K562 (cell line): ENCODE measurements at regions not wholly inside any gene's neighbourhood (a gene's known extent, or its start where the extent isn't known, plus 50 kb on each side); places are given as distances from the start of the nearest gene placed in this dataset.
A peak's percentile ranks its signal among the peaks of the same experiment; 100 is the strongest.

ENCODE experiments used
- ARID1B ChIP-seq: fragments of 450-650 bp; IDR thresholded peaks from 2 replicates; pipeline ENCODE4 v1.6.1; 2016; ENCODE audit warnings: antibody characterized with exemption, mild to moderate bottlenecking, inconsistent platforms
- ARNT ChIP-seq, 2 experiments: fragments of 450-650 bp; IDR thresholded peaks; 2 replicates each; pipeline ENCODE4 v1.6.1; 2016; ENCODE audit warnings: mild to moderate bottlenecking in 1 of 2
- CBFA2T3 ChIP-seq: fragments of 450-650 bp; IDR thresholded peaks from 2 replicates; pipeline ENCODE4 v1.6.1; 2017
- CC2D1A ChIP-seq: fragments of 450-650 bp; IDR thresholded peaks from 2 replicates; pipeline ENCODE4 v1.6.1; 2017; ENCODE audit warnings: mild to moderate bottlenecking
- CREM ChIP-seq: IDR thresholded peaks from 2 replicates; pipeline ENCODE4 v1.6.1; 2014; ENCODE audit warnings: antibody characterized with exemption, low read depth
- HIVEP1 ChIP-seq: fragments of 250-450 bp; sonication (Bioruptor Pico); IDR thresholded peaks from 2 replicates; pipeline ENCODE4 v1.4.0; 2020; ENCODE audit warnings: mild to moderate bottlenecking
- KLF16 ChIP-seq: IDR thresholded peaks from 2 replicates; pipeline ENCODE4 v1.6.1; 2016; ENCODE audit warnings: antibody characterized with exemption
- MAFG ChIP-seq: fragments of 450-650 bp; conservative IDR thresholded peaks from 2 replicates; pipeline ENCODE4 v1.6.1; 2016; ENCODE audit warnings: missing genetic modification characterization, missing compliant biosample characterization
- MAFK ChIP-seq: IDR thresholded peaks from 2 replicates; pipeline ENCODE4 v1.6.1; 2011; ENCODE audit warnings: low read length, improper control_type of control experiment
- NCOA1 ChIP-seq: fragments of 450-650 bp; IDR thresholded peaks from 2 replicates; pipeline ENCODE4 v1.6.1; 2016; ENCODE audit warnings: low read depth
- REST ChIP-seq, 2 experiments: fragments of 450-650 bp; formaldehyde crosslinking in 1 of 2; IDR thresholded peaks; 2 replicates each; pipeline versions ENCODE4 v1.4.0 to v1.6.1; 2014 to 2020; ENCODE audit warnings: mild to moderate bottlenecking in 2 of 2, borderline replicate concordance in 1 of 2, low read depth in 1 of 2
- ZBTB1 ChIP-seq: sonication (generic); formaldehyde crosslinking; IDR thresholded peaks from 2 replicates; pipeline ENCODE4 v1.8.1; 2023; ENCODE audit warnings: missing genetic modification reagents, low read depth, mild to moderate bottlenecking, borderline replicate concordance
- ZNF165 ChIP-seq: fragments of 250-450 bp; sonication (Bioruptor Pico); IDR thresholded peaks from 2 replicates; pipeline ENCODE4 v1.4.0; 2020; ENCODE audit warnings: borderline replicate concordance
- TF ChIP-seq, protein P1 (sequence below), 3 experiments: fragments of 200-800 bp in 1 of 3; fragments of 250-450 bp in 1 of 3; fragments of 450-650 bp in 1 of 3; sonication (Bioruptor Pico) in 1 of 3; sonication (Bioruptor generic) in 1 of 3; formaldehyde crosslinking in 1 of 3; IDR thresholded peaks; 2 replicates each; pipeline versions ENCODE4 v1.6.1 to v1.8.0; 2016 to 2022; ENCODE audit warnings: mild to moderate bottlenecking in 2 of 3, missing genetic modification characterization in 2 of 3, missing compliant biosample characterization in 1 of 3, moderate library complexity in 1 of 3
- TF ChIP-seq, protein P2 (sequence below): fragments of 450-650 bp; IDR thresholded peaks from 2 replicates; pipeline ENCODE4 v1.6.1; 2017; ENCODE audit warnings: mild to moderate bottlenecking, moderate library complexity

- TF ChIP-seq, protein P1, sequence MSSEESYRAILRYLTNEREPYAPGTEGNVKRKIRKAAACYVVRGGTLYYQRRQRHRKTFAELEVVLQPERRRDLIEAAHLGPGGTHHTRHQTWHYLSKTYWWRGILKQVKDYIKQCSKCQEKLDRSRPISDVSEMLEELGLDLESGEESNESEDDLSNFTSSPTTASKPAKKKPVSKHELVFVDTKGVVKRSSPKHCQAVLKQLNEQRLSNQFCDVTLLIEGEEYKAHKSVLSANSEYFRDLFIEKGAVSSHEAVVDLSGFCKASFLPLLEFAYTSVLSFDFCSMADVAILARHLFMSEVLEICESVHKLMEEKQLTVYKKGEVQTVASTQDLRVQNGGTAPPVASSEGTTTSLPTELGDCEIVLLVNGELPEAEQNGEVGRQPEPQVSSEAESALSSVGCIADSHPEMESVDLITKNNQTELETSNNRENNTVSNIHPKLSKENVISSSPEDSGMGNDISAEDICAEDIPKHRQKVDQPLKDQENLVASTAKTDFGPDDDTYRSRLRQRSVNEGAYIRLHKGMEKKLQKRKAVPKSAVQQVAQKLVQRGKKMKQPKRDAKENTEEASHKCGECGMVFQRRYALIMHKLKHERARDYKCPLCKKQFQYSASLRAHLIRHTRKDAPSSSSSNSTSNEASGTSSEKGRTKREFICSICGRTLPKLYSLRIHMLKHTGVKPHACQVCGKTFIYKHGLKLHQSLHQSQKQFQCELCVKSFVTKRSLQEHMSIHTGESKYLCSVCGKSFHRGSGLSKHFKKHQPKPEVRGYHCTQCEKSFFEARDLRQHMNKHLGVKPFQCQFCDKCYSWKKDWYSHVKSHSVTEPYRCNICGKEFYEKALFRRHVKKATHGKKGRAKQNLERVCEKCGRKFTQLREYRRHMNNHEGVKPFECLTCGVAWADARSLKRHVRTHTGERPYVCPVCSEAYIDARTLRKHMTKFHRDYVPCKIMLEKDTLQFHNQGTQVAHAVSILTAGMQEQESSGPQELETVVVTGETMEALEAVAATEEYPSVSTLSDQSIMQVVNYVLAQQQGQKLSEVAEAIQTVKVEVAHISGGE (CRISPR knock-in tag; IDR thresholded peaks at IDR 0.05), result 0 out of 6 replicates have a peak, but pooled peaks of 1 of the 3 experiments have one; percentile 24
- peak; percentile 93 for TF ChIP-seq REST (IDR thresholded peaks at IDR 0.05; ENCODE audit: borderline replicate concordance)
- no peak for TF ChIP-seq REST (CRISPR knock-in tag; IDR thresholded peaks at IDR 0.05; ENCODE audit: low read depth)
- TF ChIP-seq, protein P2, sequence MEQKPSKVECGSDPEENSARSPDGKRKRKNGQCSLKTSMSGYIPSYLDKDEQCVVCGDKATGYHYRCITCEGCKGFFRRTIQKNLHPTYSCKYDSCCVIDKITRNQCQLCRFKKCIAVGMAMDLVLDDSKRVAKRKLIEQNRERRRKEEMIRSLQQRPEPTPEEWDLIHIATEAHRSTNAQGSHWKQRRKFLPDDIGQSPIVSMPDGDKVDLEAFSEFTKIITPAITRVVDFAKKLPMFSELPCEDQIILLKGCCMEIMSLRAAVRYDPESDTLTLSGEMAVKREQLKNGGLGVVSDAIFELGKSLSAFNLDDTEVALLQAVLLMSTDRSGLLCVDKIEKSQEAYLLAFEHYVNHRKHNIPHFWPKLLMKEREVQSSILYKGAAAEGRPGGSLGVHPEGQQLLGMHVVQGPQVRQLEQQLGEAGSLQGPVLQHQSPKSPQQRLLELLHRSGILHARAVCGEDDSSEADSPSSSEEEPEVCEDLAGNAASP, result peak; percentile 99
- peak; percentile 98 for TF ChIP-seq MAFK
- TF ChIP-seq ZNF165 (CRISPR knock-in tag), result no peak
- no peak for TF ChIP-seq HIVEP1 (CRISPR knock-in tag)
- TF ChIP-seq NCOA1, result peak; percentile 91
- TF ChIP-seq KLF16, result peak; percentile 86
- peak; percentile 12; the same call in 1 of the 2 replicates for TF ChIP-seq CREM
- TF ChIP-seq ARID1B, result peak; percentile 77
- no peak for TF ChIP-seq ZBTB1 (CRISPR knock-in tag)
- 0 out of 4 replicates have a peak, but pooled peaks of 1 of the 2 experiments have one; percentile 21 for TF ChIP-seq ARNT (IDR thresholded peaks at IDR 0.05)
- peak; percentile 99 for TF ChIP-seq MAFG
- 0 out of 2 replicates have a peak, but pooled peaks have one; percentile 21 for TF ChIP-seq CC2D1A
- peak; percentile 25; the same call in 1 of the 2 replicates for TF ChIP-seq CBFA2T3
These were observed 233.5 kb upstream of the PROK2 start (continued) for GRCh38 chr3:72018343-72018984.
